GM23338 (cell line): ENCODE measurements at regions not wholly inside any gene's neighbourhood (a gene's known extent, or its start where the extent isn't known, plus 50 kb on each side); places are given as distances from the start of the nearest gene placed in this dataset.

Source experiments
- ATAC-seq: fragments of 200-7000 bp; cut with Tn5 transposase; 3 replicates; pipeline ENCODE4 v1.9.1; 2020
- DNase-seq: peaks from one replicate; pipeline ENCODE4 v3.0.0-alpha.2; 2015; ENCODE audit warnings: low spot score
- H2AFZ ChIP-seq: fragments of 200-600 bp; sonication (generic); 2 replicates; pipeline ENCODE4 v1.8.0; 2016; ENCODE audit warnings: antibody characterized with exemption, mild to moderate bottlenecking, moderate library complexity
- H3F3A ChIP-seq: fragments of 200-600 bp; sonication (generic); replicated peaks from 2 replicates; pipeline ENCODE4 v1.8.0; 2017; ENCODE audit warnings: antibody characterized with exemption, mixed run types, low read depth
- H3K27ac ChIP-seq: fragments of 200-600 bp; sonication (generic); 2 replicates; pipeline ENCODE4 v1.6.1; 2016; ENCODE audit warnings: low read depth
- H3K27me3 ChIP-seq: fragments of 200-600 bp; sonication (generic); 2 replicates; pipeline ENCODE4 v1.8.0; 2016; ENCODE audit warnings: mild to moderate bottlenecking, mixed run types, moderate library complexity; ENCODE audit not compliant: insufficient read depth
- H3K36me3 ChIP-seq: fragments of 200-600 bp; sonication (generic); 2 replicates; pipeline ENCODE4 v1.8.0; 2016; ENCODE audit warnings: mild to moderate bottlenecking; ENCODE audit not compliant: insufficient read depth
- H3K4me1 ChIP-seq: fragments of 200-600 bp; sonication (generic); 2 replicates; pipeline ENCODE4 v1.8.0; 2016; ENCODE audit warnings: mild to moderate bottlenecking, moderate library complexity; ENCODE audit not compliant: insufficient read depth
- H3K4me2 ChIP-seq: fragments of 200-600 bp; sonication (generic); 2 replicates; pipeline ENCODE4 v1.7.1; 2017; ENCODE audit warnings: mixed run types
- H3K4me3 ChIP-seq: fragments of 200-600 bp; sonication (generic); 2 replicates; pipeline ENCODE4 v1.6.1; 2016; ENCODE audit warnings: mixed run types
- H3K79me2 ChIP-seq: fragments of 200-600 bp; sonication (generic); replicated peaks from 2 replicates; pipeline ENCODE4 v1.8.0; 2017; ENCODE audit warnings: mild to moderate bottlenecking; ENCODE audit not compliant: insufficient read depth
- H3K9me2 ChIP-seq: fragments of 200-600 bp; sonication (generic); 2 replicates; pipeline ENCODE4 v1.8.0; 2017; ENCODE audit not compliant: insufficient read depth
- H4K20me1 ChIP-seq: fragments of 200-600 bp; sonication (generic); replicated peaks from 2 replicates; pipeline ENCODE4 v1.8.0; 2017; ENCODE audit warnings: mild to moderate bottlenecking; ENCODE audit not compliant: insufficient read depth
- H3K27ac Mint-ChIP-seq: 2 replicates; pipeline ENCODE4 v1.8.0; 2020; ENCODE audit warnings: inconsistent platforms, mild to moderate bottlenecking, moderate library complexity, mixed read lengths
- H3K27me3 Mint-ChIP-seq: 3 replicates; pipeline ENCODE4 v1.8.0; 2022; ENCODE audit warnings: low read depth, mild to moderate bottlenecking, moderate library complexity, mixed read lengths, inconsistent platforms; ENCODE audit not compliant: insufficient read depth, poor library complexity
- H3K36me3 Mint-ChIP-seq: 3 replicates; pipeline ENCODE4 v1.8.0; 2021; ENCODE audit warnings: low read depth, mild to moderate bottlenecking, inconsistent platforms, moderate library complexity, mixed read lengths
- H3K4me1 Mint-ChIP-seq: 3 replicates; pipeline ENCODE4 v1.8.0; 2020; ENCODE audit warnings: mild to moderate bottlenecking, inconsistent platforms, mixed read lengths
- H3K4me3 Mint-ChIP-seq: 3 replicates; pipeline ENCODE4 v1.8.0; 2021; ENCODE audit warnings: moderate library complexity, mild to moderate bottlenecking, inconsistent platforms, mixed read lengths
- H3K9me3 Mint-ChIP-seq: 3 replicates; pipeline ENCODE4 v1.8.0; 2020; ENCODE audit warnings: moderate library complexity, mild to moderate bottlenecking, inconsistent platforms, mixed read lengths
- CREB1 ChIP-seq: fragments of 250-450 bp; sonication (Bioruptor Pico); IDR thresholded peaks from 2 replicates; pipeline ENCODE4 v1.5.0; 2020; ENCODE audit warnings: low read depth, mild to moderate bottlenecking, moderate library complexity
- CTCF ChIP-seq, 2 experiments: fragments of 200-600 bp in 1 of 2; sonication (generic) in 1 of 2; conservative IDR thresholded peaks; 2 replicates each; pipeline versions ENCODE4 v1.5.1 to v1.6.1; 2016 to 2017; ENCODE audit warnings: antibody characterized with exemption in 2 of 2, low read depth in 2 of 2, mild to moderate bottlenecking in 2 of 2, moderate library complexity in 1 of 2
- ETS1 ChIP-seq: IDR thresholded peaks from 2 replicates; pipeline ENCODE4 v1.6.1; 2016; ENCODE audit warnings: antibody characterized with exemption
- EZH2 ChIP-seq: fragments of 200-600 bp; sonication (generic); IDR thresholded peaks from one replicate; pipeline ENCODE4 v1.8.0; 2017; ENCODE audit warnings: antibody characterized with exemption, mild to moderate bottlenecking, low read depth; ENCODE audit not compliant: unreplicated experiment
- EZH2phosphoT487 ChIP-seq: fragments of 200-600 bp; sonication (generic); IDR thresholded peaks from one replicate; pipeline ENCODE4 v1.8.1; 2018; ENCODE audit warnings: antibody characterized with exemption; ENCODE audit not compliant: unreplicated experiment
- JUNB ChIP-seq: IDR thresholded peaks from one replicate; pipeline ENCODE4 v1.6.1; 2016; ENCODE audit warnings: antibody characterized with exemption; ENCODE audit not compliant: unreplicated experiment
- NANOG ChIP-seq: IDR thresholded peaks from 2 replicates; pipeline ENCODE4 v1.6.1; 2016; ENCODE audit warnings: antibody characterized with exemption, borderline replicate concordance
- POLR2AphosphoS5 ChIP-seq: IDR thresholded peaks from 2 replicates; pipeline ENCODE4 v1.6.1; 2016; ENCODE audit warnings: antibody characterized with exemption, low read depth
- REST ChIP-seq: IDR thresholded peaks from one replicate; pipeline ENCODE4 v1.6.1; 2018; ENCODE audit warnings: antibody characterized with exemption; ENCODE audit not compliant: unreplicated experiment
- STAT1 ChIP-seq: IDR thresholded peaks from one replicate; pipeline ENCODE4 v1.6.1; 2016; ENCODE audit warnings: antibody characterized with exemption; ENCODE audit not compliant: unreplicated experiment
- ZNF114 ChIP-seq: fragments of 250-450 bp; sonication (Bioruptor Pico); IDR thresholded peaks from 2 replicates; pipeline ENCODE4 v1.5.0; 2020; ENCODE audit warnings: mild to moderate bottlenecking, moderate library complexity
- ZNF331 ChIP-seq: fragments of 250-450 bp; sonication (Bioruptor Pico); IDR thresholded peaks from 2 replicates; pipeline ENCODE4 v1.5.0; 2020; ENCODE audit warnings: low read depth, mild to moderate bottlenecking, moderate library complexity
- ZNF462 ChIP-seq: fragments of 250-450 bp; sonication (Bioruptor Pico); IDR thresholded peaks from 2 replicates; pipeline ENCODE4 v1.5.0; 2020; ENCODE audit warnings: mild to moderate bottlenecking, moderate library complexity

GRCh38 chr6:40718401-40718800 lies 131.2 kb upstream of the LRFN2 start:
- Histone ChIP-seq H3K79me2 (no peaks in the 10 kb centered on the region), H2AFZ (no peak overlapping the region), H4K20me1 (no peaks in the 10 kb centered on the region), H3K36me3 (no peaks in the 10 kb centered on the region), H3K4me1 (peaks cover 10% of the 10 kb centered on the region), H3K27me3 (no peaks in the 10 kb centered on the region), H3K27ac (no peak overlapping the region), H3K9me2 (peaks cover 6% of the 10 kb centered on the region; the same call in 1 of the 2 replicates), H3K4me3 (no peak overlapping the region), H3F3A (no peaks in the 10 kb centered on the region), H3K4me2 (no peak overlapping the region)
- peaks cover 31% of the 10 kb centered on the region for H3K4me1 Mint-ChIP-seq
- H3K27me3 Mint-ChIP-seq, result peaks cover 19% of the 10 kb centered on the region
- no peaks in the 10 kb centered on the region for H3K36me3 Mint-ChIP-seq
- peaks cover 2% of the 10 kb centered on the region; the same call in 1 of the 3 replicates for H3K9me3 Mint-ChIP-seq
- H3K4me3 Mint-ChIP-seq, result no peak overlapping the region
- ATAC-seq (no peak), DNase-seq (no peak)
- TF ChIP-seq ZNF462 (CRISPR knock-in tag) (no peak), STAT1 (no peak), ZNF114 (CRISPR knock-in tag) (no peak), EZH2phosphoT487 (no peak), REST (no peak), ETS1 (no peak), NANOG (no peak), CREB1 (CRISPR knock-in tag) (no peak), JUNB (no peak), POLR2AphosphoS5 (no peak), CTCF (conservative IDR thresholded peaks at IDR 0.05; ENCODE audit: low read depth in 2 of 2) (no peak), EZH2 (no peak), ZNF331 (CRISPR knock-in tag) (no peak)
- no peak overlapping the region for H3K27ac Mint-ChIP-seq
